HS-27A (cell line): ENCODE measurements at regions not wholly inside any gene's neighbourhood (a gene's known extent, or its start where the extent isn't known, plus 50 kb on each side); places are given as distances from the start of the nearest gene placed in this dataset.

Source experiments
- DNase-seq: peaks from one replicate; pipeline ENCODE4 v3.0.0-alpha.2; 2012; ENCODE audit warnings: low read depth, missing footprints

GRCh38 chr13:29926098-29926476 is 75.7 kb upstream of the UBL3 start:
- DNase-seq = no peak

GRCh38 chr13:29925457-29926097 is 75.2 kb upstream of the UBL3 start:
- DNase-seq = peak; percentile 63

GRCh38 chr13:29924482-29925350 is 74.3 kb upstream of the UBL3 start:
- no peak for DNase-seq

- peak; percentile 92 for DNase-seq
These were observed 73.4 kb upstream of the UBL3 start for GRCh38 chr13:29923554-29924481.

- DNase-seq = no peak
These were observed 72.5 kb upstream of the UBL3 start for GRCh38 chr13:29922896-29923295.

- DNase-seq = no peak
These were observed 71.9 kb upstream of the UBL3 start for GRCh38 chr13:29922281-29922821.

GRCh38 chr13:29921542-29921941 is 71.1 kb upstream of the UBL3 start:
- DNase-seq = no peak

- DNase-seq = no peak
These were observed 69.7 kb upstream of the UBL3 start for GRCh38 chr13:29920025-29920643.

- no peak for DNase-seq
These were observed 68.4 kb upstream of the UBL3 start for GRCh38 chr13:29918845-29919244.

GRCh38 chr13:29917650-29918049 is 67.2 kb upstream of the UBL3 start:
- no peak for DNase-seq

GRCh38 chr13:29914581-29914980 is 64.2 kb upstream of the UBL3 start:
- DNase-seq = no peak

GRCh38 chr13:29911781-29912418 is 61.5 kb upstream of the UBL3 start:
- no peak for DNase-seq

GRCh38 chr13:29909975-29910674 is 59.7 kb upstream of the UBL3 start:
- DNase-seq = no peak

GRCh38 chr13:29909081-29909730 is 58.8 kb upstream of the UBL3 start:
- DNase-seq = no peak

- DNase-seq = no peak
These were observed 58.1 kb upstream of the UBL3 start for GRCh38 chr13:29908416-29909080.

GRCh38 chr13:29907670-29908069 is 57.3 kb upstream of the UBL3 start:
- DNase-seq = no peak

- DNase-seq = no peak
These were observed 56.1 kb upstream of the UBL3 start for GRCh38 chr13:29906432-29907011.

GRCh38 chr13:29905845-29906244 is 55.4 kb upstream of the UBL3 start:
- no peak for DNase-seq

- DNase-seq = no peak
These were observed 53.6 kb upstream of the UBL3 start for GRCh38 chr13:29903996-29904395.
